CD4-positive, alpha-beta T cell (primary cell): ENCODE measurements at regions not wholly inside any gene's neighbourhood (a gene's known extent, or its start where the extent isn't known, plus 50 kb on each side); places are given as distances from the start of the nearest gene placed in this dataset.
A peak's percentile ranks its signal among the peaks of the same experiment; 100 is the strongest.

ENCODE experiments used
- ATAC-seq: fragments of 200-7000 bp; cut with Tn5 transposase; one replicate; pipeline ENCODE4 v1.10.0; 2022; ENCODE audit warnings: mild to moderate bottlenecking; ENCODE audit not compliant: poor library complexity
- CTCF ChIA-PET: fragments of 350-600 bp; sonication (Branson Sonifier 250); formaldehyde crosslinking; loops from one replicate; lab custom pipeline; 2021; ENCODE audit warnings: antibody characterized with exemption, inconsistent platforms; lab: Charles Lee
- POLR2A ChIA-PET: fragments of 350-600 bp; sonication (Branson Sonifier 250); formaldehyde crosslinking; loops from one replicate; lab custom pipeline; 2021; ENCODE audit warnings: antibody characterized with exemption, inconsistent platforms; lab: Charles Lee
- DNase-seq, 14 experiments: peaks; one replicate each; pipeline ENCODE4 v3.0.0-alpha.2; 2013 to 2020; ENCODE audit warnings: mixed read lengths in 2 of 14
- H3K27ac ChIP-seq, 2 donors: one replicate each; pipeline versions ENCODE4 v1.5.1 to v1.7.0; 2013; ENCODE audit warnings: low read length in 2 of 2, low read depth in 1 of 2, mild to moderate bottlenecking in 1 of 2
- H3K27me3 ChIP-seq, 2 experiments: 1 replicate in 1 of 2; 2 replicates in 1 of 2; pipeline versions ENCODE4 v1.6.1 to v1.7.0; 2013; ENCODE audit warnings: low read length in 2 of 2, control low read depth in 1 of 2, mild to moderate bottlenecking in 1 of 2, moderate library complexity in 1 of 2; ENCODE audit not compliant: insufficient read depth in 2 of 2, control insufficient read depth in 1 of 2
- H3K36me3 ChIP-seq: one replicate; pipeline ENCODE4 v1.6.1; 2013; ENCODE audit warnings: low read length, control low read depth; ENCODE audit not compliant: insufficient read depth
- H3K4me1 ChIP-seq: one replicate; pipeline ENCODE4 v1.6.1; 2013; ENCODE audit warnings: low read length, control low read depth; ENCODE audit not compliant: insufficient read depth
- H3K4me3 ChIP-seq: one replicate; pipeline ENCODE4 v1.5.1; 2013; ENCODE audit warnings: mild to moderate bottlenecking, low read length, moderate library complexity
- H3K9me3 ChIP-seq, 2 experiments: 1 replicate in 1 of 2; 2 replicates in 1 of 2; pipeline versions ENCODE4 v1.6.1 to v1.7.0; 2013; ENCODE audit warnings: low read length in 2 of 2, mild to moderate bottlenecking in 2 of 2, control low read depth in 1 of 2, moderate library complexity in 1 of 2; ENCODE audit not compliant: control insufficient read depth in 1 of 2, insufficient read depth in 1 of 2
- H3K27ac Mint-ChIP-seq: one replicate; pipeline ENCODE4 v1.8.0; 2020; ENCODE audit warnings: mixed read lengths
- H3K27me3 Mint-ChIP-seq: one replicate; pipeline ENCODE4 v1.8.0; 2021; ENCODE audit warnings: mixed read lengths
- H3K36me3 Mint-ChIP-seq: one replicate; pipeline ENCODE4 v1.8.0; 2021; ENCODE audit warnings: low read depth, mixed read lengths
- H3K4me1 Mint-ChIP-seq: one replicate; pipeline ENCODE4 v1.8.0; 2021; ENCODE audit warnings: low read depth, mixed read lengths
- H3K4me3 Mint-ChIP-seq: one replicate; pipeline ENCODE4 v1.8.0; 2020; ENCODE audit warnings: mild to moderate bottlenecking, mixed read lengths
- H3K9me3 Mint-ChIP-seq: one replicate; pipeline ENCODE4 v1.8.0; 2020; ENCODE audit warnings: mixed read lengths
- CTCF ChIP-seq: fragments of 200-600 bp; IDR thresholded peaks from one replicate; pipeline ENCODE4 v1.8.0; 2022; ENCODE audit warnings: antibody characterized with exemption, mild to moderate bottlenecking
- intact Hi-C, 2 experiments: fragments of 100-400 bp; cut with DNase I in 1 of 2; cut with micrococcal nuclease in 1 of 2; formaldehyde crosslinking; loops; one replicate each; pipeline versions ENCODE4 v1.15.1 to v1.9.0; 2023 to 2025; cut with DNase I, micrococcal nuclease

- Mint-ChIP-seq H3K27ac (no peak overlapping the region), H3K36me3 (no peaks in the 10 kb centered on the region), H3K27me3 (peaks cover 5% of the 10 kb centered on the region), H3K4me1 (peaks cover 7% of the 10 kb centered on the region), H3K4me3 (no peak overlapping the region), H3K9me3 (no peaks in the 10 kb centered on the region)
- Histone ChIP-seq H3K27ac (no peak overlapping the region), H3K9me3 (peaks cover 0 to 31% of the 10 kb centered on the region in 2 experiments), H3K4me1 (peaks cover 29% of the 10 kb centered on the region), H3K27me3 (no peaks in the 10 kb centered on the region), H3K4me3 (no peak overlapping the region), H3K36me3 (no peaks in the 10 kb centered on the region)
- ChIA-PET CTCF (no interaction called here), POLR2A (interaction anchor here (1.6 to 6.6 kb wide), 2 partner anchors 10 to 1865 kb away, joined by 4 to 59 read pairs; no protein-coding TSS in a partner anchor)
- TF ChIP-seq CTCF = no peak
- DNase-seq (peak in 5 of 14 experiments; percentile 2 to 57 (median 31)), ATAC-seq (no peak)
- intact Hi-C loops = loop anchor here (1.0 to 10.0 kb wide), 6 partner anchors 8 to 1873 kb away; no protein-coding TSS in a partner anchor
Measured at GRCh38 chr15:20357481-20358065, 184.0 kb downstream of the GOLGA6L6 start.

DNA sequence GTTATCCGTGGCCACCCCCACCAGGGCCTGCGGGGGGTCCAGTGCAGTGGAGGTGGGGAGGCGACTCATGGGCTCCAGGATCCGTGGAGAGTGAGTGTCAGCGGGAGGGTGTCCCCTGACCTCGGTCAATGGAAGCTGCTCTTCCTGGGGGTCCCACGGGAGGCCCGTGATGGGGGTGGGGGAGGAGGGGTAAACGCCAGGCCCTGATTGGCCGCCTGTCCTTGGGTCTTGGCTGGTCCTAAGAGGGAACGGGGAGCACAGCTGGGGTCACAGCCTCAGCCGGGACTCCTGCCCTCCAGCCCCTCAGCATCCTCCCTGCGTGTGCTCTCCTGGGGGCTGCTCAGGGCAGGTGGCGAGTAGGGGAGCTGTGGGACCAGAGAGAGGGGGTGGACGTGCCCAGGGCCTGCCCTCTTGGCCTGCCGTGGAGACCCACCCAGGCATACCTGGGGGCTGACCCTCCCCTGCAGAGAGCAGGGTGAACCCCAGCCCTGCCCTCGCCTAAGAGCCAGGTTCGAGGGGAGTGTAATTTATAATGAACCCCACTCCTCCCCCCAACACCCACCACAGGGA, 184.6 kb downstream of the GOLGA6L6 start:
- H3K4me1 Mint-ChIP-seq = peaks cover 7% of the 10 kb centered on the region
- DNase-seq (peak in 3 of 14 experiments; percentile 1 to 30 (median 20)), ATAC-seq (peak; percentile 4)
- H3K9me3 Mint-ChIP-seq = no peaks in the 10 kb centered on the region
- no peak overlapping the region for H3K4me3 Mint-ChIP-seq
- CTCF ChIA-PET = interaction anchor here (1.5 kb wide), 1 partner anchor 1864 kb away, joined by 7 read pairs; no protein-coding TSS in a partner anchor
- POLR2A ChIA-PET = interaction anchor here (1.0 to 6.6 kb wide), 3 partner anchors 9 to 1903 kb away, joined by 3 to 59 read pairs (median 4); no protein-coding TSS in a partner anchor
- Histone ChIP-seq H3K27ac (no peak overlapping the region), H3K36me3 (no peaks in the 10 kb centered on the region), H3K4me3 (no peak overlapping the region), H3K4me1 (peaks cover 35% of the 10 kb centered on the region), H3K27me3 (no peaks in the 10 kb centered on the region), H3K9me3 (peaks cover 0 to 36% of the 10 kb centered on the region in 2 experiments)
- TF ChIP-seq CTCF = no peak
- peaks cover 5% of the 10 kb centered on the region for H3K27me3 Mint-ChIP-seq
- H3K36me3 Mint-ChIP-seq = no peaks in the 10 kb centered on the region
- intact Hi-C loops = loop anchor here (2.0 to 10.0 kb wide), 4 partner anchors 35 to 1874 kb away; no protein-coding TSS in a partner anchor
- H3K27ac Mint-ChIP-seq = no peak overlapping the region

- intact Hi-C loops = loop anchor here (2.0 to 10.0 kb wide), 4 partner anchors 36 to 1874 kb away; no protein-coding TSS in a partner anchor
- ATAC-seq (peak; percentile 83), DNase-seq (peak; percentile 72 to 91 (median 84))
- peaks cover 5% of the 10 kb centered on the region for H3K27me3 Mint-ChIP-seq
- Histone ChIP-seq H3K27me3 (no peaks in the 10 kb centered on the region), H3K4me3 (no peak overlapping the region), H3K36me3 (no peaks in the 10 kb centered on the region), H3K9me3 (peaks cover 0 to 42% of the 10 kb centered on the region in 2 experiments), H3K4me1 (peaks cover 36% of the 10 kb centered on the region), H3K27ac (no peak overlapping the region)
- no peaks in the 10 kb centered on the region for H3K9me3 Mint-ChIP-seq
- ChIA-PET POLR2A (interaction anchor here (1.0 to 6.6 kb wide), 3 partner anchors 9 to 1904 kb away, joined by 3 to 59 read pairs (median 4); no protein-coding TSS in a partner anchor), CTCF (interaction anchor here (1.5 to 2.5 kb wide), 2 partner anchors 1865 to 1867 kb away, joined by 7 to 9 read pairs; no protein-coding TSS in a partner anchor)
- H3K4me3 Mint-ChIP-seq = no peak overlapping the region
- H3K4me1 Mint-ChIP-seq = peaks cover 7% of the 10 kb centered on the region
- H3K36me3 Mint-ChIP-seq = no peaks in the 10 kb centered on the region
- peak; percentile 100 for TF ChIP-seq CTCF
- H3K27ac Mint-ChIP-seq = peak overlapping the region; percentile 37
Measured at GRCh38 chr15:20356444-20356910, 185.1 kb downstream of the GOLGA6L6 start.
